Lower lobe of right lung (tissue), 2 donors: ENCODE measurements at regions not wholly inside any gene's neighbourhood (a gene's known extent, or its start where the extent isn't known, plus 50 kb on each side); places are given as distances from the start of the nearest gene placed in this dataset.

Experiments used
- ATAC-seq, 2 donors: fragments of 200-7000 bp; cut with Tn5 transposase; one replicate each; pipeline ENCODE4 v1.9.1; 2020 to 2022; ENCODE audit warnings: mild to moderate bottlenecking in 2 of 2, moderate library complexity in 2 of 2
- DNase-seq: peaks from one replicate; pipeline ENCODE4 v3.0.0-alpha.2; 2020
- H3K27ac ChIP-seq: fragments of 200-600 bp; one replicate; pipeline ENCODE4 v1.8.0; 2022
- H3K27me3 ChIP-seq: fragments of 200-600 bp; one replicate; pipeline ENCODE4 v1.8.0; 2022; ENCODE audit warnings: low read depth
- H3K36me3 ChIP-seq: fragments of 200-600 bp; one replicate; pipeline ENCODE4 v1.8.0; 2022; ENCODE audit warnings: mild to moderate bottlenecking
- H3K4me1 ChIP-seq: fragments of 200-600 bp; one replicate; pipeline ENCODE4 v1.8.0; 2022
- H3K4me3 ChIP-seq: fragments of 200-600 bp; one replicate; pipeline ENCODE4 v1.8.0; 2022; ENCODE audit warnings: mild to moderate bottlenecking
- H3K9me3 ChIP-seq: fragments of 200-600 bp; one replicate; pipeline ENCODE4 v1.8.0; 2022
- CTCF ChIP-seq: fragments of 200-600 bp; IDR thresholded peaks from one replicate; pipeline ENCODE4 v1.8.0; 2022; ENCODE audit warnings: antibody characterized with exemption, mild to moderate bottlenecking
- intact Hi-C: fragments of 100-400 bp; cut with DNase I; formaldehyde crosslinking; loops from one replicate; pipeline ENCODE4 v1.11.0; 2022
- donor health status: DM: no; HTN: yes; CAD: no; lungs with severe emphysema.

GRCh38 chrX:116972362-116972761 lies 509.6 kb upstream of the CT83 start:
- Histone ChIP-seq H3K27me3 (no peaks in the 10 kb centered on the region), H3K9me3 (no peaks in the 10 kb centered on the region), H3K4me3 (no peak overlapping the region), H3K27ac (no peak overlapping the region), H3K4me1 (no peaks in the 10 kb centered on the region), H3K36me3 (no peaks in the 10 kb centered on the region)
- intact Hi-C loops, result no loop called here
- no peak for TF ChIP-seq CTCF
- ATAC-seq (no peak), DNase-seq (no peak)

GRCh38 chrX:116961872-116962582 lies 499.3 kb upstream of the CT83 start:
- H3K9me3 ChIP-seq, result no peaks in the 10 kb centered on the region
- no peaks in the 10 kb centered on the region for H3K27me3 ChIP-seq
- no peak for TF ChIP-seq CTCF
- no peaks in the 10 kb centered on the region for H3K36me3 ChIP-seq
- DNase-seq (no peak), ATAC-seq (no peak)
- no peak overlapping the region for H3K4me3 ChIP-seq
- H3K27ac ChIP-seq, result no peak overlapping the region
- H3K4me1 ChIP-seq, result no peaks in the 10 kb centered on the region
- intact Hi-C loops, result no loop called here

GRCh38 chrX:116930311-116930710 lies 467.5 kb upstream of the CT83 start:
- Histone ChIP-seq H3K27me3 (no peaks in the 10 kb centered on the region), H3K9me3 (no peaks in the 10 kb centered on the region), H3K27ac (no peak overlapping the region), H3K4me1 (no peaks in the 10 kb centered on the region), H3K4me3 (no peak overlapping the region), H3K36me3 (no peaks in the 10 kb centered on the region)
- TF ChIP-seq CTCF, result no peak
- ATAC-seq, result no peak
- no peak for DNase-seq
- intact Hi-C loops, result no loop called here

- Histone ChIP-seq H3K36me3 (no peaks in the 10 kb centered on the region), H3K27me3 (no peaks in the 10 kb centered on the region), H3K4me3 (no peak overlapping the region), H3K4me1 (no peaks in the 10 kb centered on the region), H3K9me3 (no peaks in the 10 kb centered on the region), H3K27ac (no peak overlapping the region)
- ATAC-seq (no peak), DNase-seq (no peak)
- intact Hi-C loops, result no loop called here
- no peak for TF ChIP-seq CTCF
Observed at GRCh38 chrX:116897526-116897925, 434.8 kb upstream of the CT83 start.

- H3K9me3 ChIP-seq, result no peaks in the 10 kb centered on the region
- H3K27ac ChIP-seq, result no peak overlapping the region
- ATAC-seq, result no peak
- no peaks in the 10 kb centered on the region for H3K4me1 ChIP-seq
- H3K27me3 ChIP-seq, result no peaks in the 10 kb centered on the region
- DNase-seq, result no peak
- H3K4me3 ChIP-seq, result no peak overlapping the region
- TF ChIP-seq CTCF, result no peak
- intact Hi-C loops, result no loop called here
- H3K36me3 ChIP-seq, result no peaks in the 10 kb centered on the region
Observed at GRCh38 chrX:116881961-116882360, 419.2 kb upstream of the CT83 start.
